Endothelial cell (in vitro differentiated cells): ENCODE measurements at regions not wholly inside any gene's neighbourhood (a gene's known extent, or its start where the extent isn't known, plus 50 kb on each side); places are given as distances from the start of the nearest gene placed in this dataset.

Experiments
- DNase-seq: peaks from one replicate; pipeline ENCODE4 v3.0.0; 2021; ENCODE audit warnings: low spot score
- H3K27ac Mint-ChIP-seq: one replicate; pipeline ENCODE4 v1.8.0; 2021; ENCODE audit warnings: mixed read lengths, inconsistent platforms; ENCODE audit not compliant: unreplicated experiment
- H3K27me3 Mint-ChIP-seq: one replicate; pipeline ENCODE4 v1.8.0; 2021; ENCODE audit warnings: mild to moderate bottlenecking, moderate library complexity, mixed read lengths, inconsistent platforms; ENCODE audit not compliant: unreplicated experiment
- H3K36me3 Mint-ChIP-seq: one replicate; pipeline ENCODE4 v1.8.0; 2021; ENCODE audit warnings: mild to moderate bottlenecking, low read depth, mixed read lengths, inconsistent platforms; ENCODE audit not compliant: unreplicated experiment
- H3K4me1 Mint-ChIP-seq: one replicate; pipeline ENCODE4 v1.8.0; 2021; ENCODE audit warnings: mild to moderate bottlenecking, mixed read lengths, inconsistent platforms; ENCODE audit not compliant: unreplicated experiment
- H3K4me3 Mint-ChIP-seq: one replicate; pipeline ENCODE4 v1.8.0; 2021; ENCODE audit warnings: mild to moderate bottlenecking, mixed read lengths, inconsistent platforms; ENCODE audit not compliant: unreplicated experiment
- H3K9me3 Mint-ChIP-seq: one replicate; pipeline ENCODE4 v1.8.0; 2021; ENCODE audit warnings: mixed read lengths, inconsistent platforms; ENCODE audit not compliant: unreplicated experiment
- TF ChIP-seq, protein P1 (sequence below): fragments of 200-600 bp; sonication (generic); IDR thresholded peaks from one replicate; pipeline ENCODE4 v1.5.0; 2021; ENCODE audit warnings: antibody characterized with exemption; ENCODE audit not compliant: unreplicated experiment

DNA sequence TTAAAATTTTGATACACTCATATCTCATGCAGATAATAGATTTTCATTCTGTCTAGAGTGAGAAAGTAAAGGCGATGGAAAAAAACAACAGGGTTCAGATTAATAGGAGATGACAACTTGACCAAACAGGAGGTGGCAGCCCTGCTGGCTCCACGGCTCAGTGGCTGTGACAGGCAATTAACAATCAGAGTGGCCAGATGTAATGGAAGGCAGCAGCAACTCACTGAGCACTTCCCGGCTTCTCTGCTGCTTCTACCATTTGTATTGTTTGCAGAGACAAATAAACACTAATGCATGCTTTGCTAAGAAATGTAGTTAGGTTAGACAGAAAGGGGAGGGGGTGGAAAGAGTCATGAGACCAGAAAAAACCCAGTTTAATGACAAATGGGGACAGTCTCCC lies 473.0 kb upstream of the SLC10A2 start:
- no peaks in the 10 kb centered on the region for H3K4me1 Mint-ChIP-seq
- H3K36me3 Mint-ChIP-seq = no peaks in the 10 kb centered on the region
- H3K9me3 Mint-ChIP-seq = peaks cover 5% of the 10 kb centered on the region
- DNase-seq = peak; percentile 5
- H3K4me3 Mint-ChIP-seq = no peak overlapping the region
- TF ChIP-seq, protein P1, sequence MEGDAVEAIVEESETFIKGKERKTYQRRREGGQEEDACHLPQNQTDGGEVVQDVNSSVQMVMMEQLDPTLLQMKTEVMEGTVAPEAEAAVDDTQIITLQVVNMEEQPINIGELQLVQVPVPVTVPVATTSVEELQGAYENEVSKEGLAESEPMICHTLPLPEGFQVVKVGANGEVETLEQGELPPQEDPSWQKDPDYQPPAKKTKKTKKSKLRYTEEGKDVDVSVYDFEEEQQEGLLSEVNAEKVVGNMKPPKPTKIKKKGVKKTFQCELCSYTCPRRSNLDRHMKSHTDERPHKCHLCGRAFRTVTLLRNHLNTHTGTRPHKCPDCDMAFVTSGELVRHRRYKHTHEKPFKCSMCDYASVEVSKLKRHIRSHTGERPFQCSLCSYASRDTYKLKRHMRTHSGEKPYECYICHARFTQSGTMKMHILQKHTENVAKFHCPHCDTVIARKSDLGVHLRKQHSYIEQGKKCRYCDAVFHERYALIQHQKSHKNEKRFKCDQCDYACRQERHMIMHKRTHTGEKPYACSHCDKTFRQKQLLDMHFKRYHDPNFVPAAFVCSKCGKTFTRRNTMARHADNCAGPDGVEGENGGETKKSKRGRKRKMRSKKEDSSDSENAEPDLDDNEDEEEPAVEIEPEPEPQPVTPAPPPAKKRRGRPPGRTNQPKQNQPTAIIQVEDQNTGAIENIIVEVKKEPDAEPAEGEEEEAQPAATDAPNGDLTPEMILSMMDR = no peak
- H3K27me3 Mint-ChIP-seq = no peaks in the 10 kb centered on the region
- no peak overlapping the region for H3K27ac Mint-ChIP-seq

GRCh38 chr13:103537616-103538015 lies 471.4 kb upstream of the SLC10A2 start:
- Mint-ChIP-seq H3K9me3 (peaks cover 1% of the 10 kb centered on the region), H3K36me3 (no peaks in the 10 kb centered on the region), H3K27ac (no peak overlapping the region), H3K4me3 (no peak overlapping the region), H3K27me3 (no peaks in the 10 kb centered on the region), H3K4me1 (no peaks in the 10 kb centered on the region)
- DNase-seq = no peak
- TF ChIP-seq, protein P1 = no peak

DNA sequence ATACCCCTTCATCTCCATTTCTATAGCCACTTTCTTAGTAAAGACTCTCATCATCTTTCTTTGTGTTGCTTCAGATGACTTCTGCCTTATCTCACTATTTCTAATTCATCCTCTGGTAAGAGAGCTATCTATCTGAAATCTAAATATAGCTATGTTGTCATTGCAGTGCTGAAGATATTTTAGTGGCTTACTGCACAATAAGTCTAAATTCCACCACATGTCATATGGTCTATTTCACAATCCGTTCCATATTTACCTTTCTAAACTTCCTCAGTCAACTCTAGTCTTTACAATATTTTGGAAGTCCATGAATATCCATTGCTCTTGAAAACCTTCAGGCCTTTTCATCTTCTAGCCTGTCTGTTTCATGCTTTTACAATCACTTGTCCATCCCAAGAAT lies 465.1 kb upstream of the SLC10A2 start:
- Mint-ChIP-seq H3K9me3 (no peaks in the 10 kb centered on the region), H3K4me1 (no peaks in the 10 kb centered on the region)

DNA sequence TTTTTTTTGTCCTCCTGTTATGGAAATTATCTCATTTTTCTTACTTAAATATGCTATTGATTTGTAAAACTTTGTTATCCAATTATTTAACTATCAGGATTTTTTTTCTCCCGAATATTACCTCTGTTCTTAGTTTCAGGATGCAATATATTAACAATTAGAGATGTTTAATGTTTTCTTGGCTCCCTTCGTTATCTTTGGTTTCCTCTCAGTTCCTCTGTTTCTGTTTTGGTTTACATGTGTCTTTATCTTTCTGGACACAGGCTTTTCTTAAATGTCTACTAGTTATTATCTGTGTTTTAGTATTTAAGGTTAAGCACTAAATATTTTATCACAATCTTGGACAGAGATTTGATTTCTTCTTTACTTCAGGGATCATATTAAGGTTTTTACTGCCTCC lies 462.2 kb upstream of the SLC10A2 start:
- H3K27ac Mint-ChIP-seq = no peak overlapping the region
- H3K27me3 Mint-ChIP-seq = no peaks in the 10 kb centered on the region
- DNase-seq = no peak
- no peaks in the 10 kb centered on the region for H3K36me3 Mint-ChIP-seq
- TF ChIP-seq, protein P1 = no peak
- no peaks in the 10 kb centered on the region for H3K4me1 Mint-ChIP-seq
- H3K9me3 Mint-ChIP-seq = no peaks in the 10 kb centered on the region
- no peak overlapping the region for H3K4me3 Mint-ChIP-seq

More for the DNA sequence above, 465.1 kb upstream of the SLC10A2 start:
- Mint-ChIP-seq H3K27me3 (no peaks in the 10 kb centered on the region), H3K4me3 (no peak overlapping the region), H3K36me3 (no peaks in the 10 kb centered on the region), H3K27ac (no peak overlapping the region)
- DNase-seq = no peak
- TF ChIP-seq, protein P1 = no peak

DNA sequence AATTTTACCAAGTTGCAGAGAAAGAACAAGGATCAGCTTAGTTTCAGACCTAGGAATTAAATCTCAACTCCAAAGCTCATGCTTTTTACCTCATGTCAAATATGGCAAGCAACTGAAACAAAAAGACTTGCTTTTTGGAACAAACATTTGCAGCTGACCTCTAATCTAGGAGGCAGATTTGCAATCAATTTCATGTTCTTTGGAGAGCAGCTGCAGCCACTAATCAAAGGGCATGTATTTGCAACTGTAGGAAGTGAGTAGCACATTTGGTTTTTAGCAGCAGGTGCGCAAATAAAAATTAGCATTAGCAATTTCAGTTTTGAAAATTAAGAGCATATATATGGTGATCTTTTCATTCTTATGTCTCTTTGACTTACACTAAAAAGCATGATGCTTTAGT lies 459.3 kb upstream of the SLC10A2 start:
- DNase-seq = no peak
- Mint-ChIP-seq H3K4me3 (no peak overlapping the region), H3K27ac (no peak overlapping the region), H3K4me1 (no peaks in the 10 kb centered on the region), H3K27me3 (no peaks in the 10 kb centered on the region), H3K9me3 (no peaks in the 10 kb centered on the region), H3K36me3 (no peaks in the 10 kb centered on the region)
- TF ChIP-seq, protein P1 = no peak
